ENCODE measurements at regions not wholly inside any gene's neighbourhood (a gene's known extent, or its start where the extent isn't known, plus 50 kb on each side); places are given as distances from the start of the nearest gene placed in this dataset.
"Not testable (repeated sequence)": the region's sequence is repeated elsewhere in the genome, so short reads cannot be mapped to it uniquely, and the experiment has no call there.

GRCh38 chr22:48823941-48824340, 1003.7 kb downstream of the BRD1 start:
- no peak for DNase-seq (ENCODE audit: low read depth in 4 of 4, low spot score in 3 of 4)

GRCh38 chr22:48822278-48823233, 1005.1 kb downstream of the BRD1 start:
- no peak for DNase-seq (ENCODE audit: low read depth in 4 of 4, low spot score in 3 of 4)

GRCh38 chr22:48821727-48822126, 1005.9 kb downstream of the BRD1 start:
- DNase-seq (ENCODE audit: low read depth in 4 of 4, low spot score in 3 of 4) = no peak

- no peak for DNase-seq (ENCODE audit: low read depth in 4 of 4, low spot score in 3 of 4)
These were observed 1006.4 kb downstream of the BRD1 start for GRCh38 chr22:48821346-48821690.

GRCh38 chr22:48820481-48821345, 1007.0 kb downstream of the BRD1 start:
- no peak for DNase-seq (ENCODE audit: low read depth in 4 of 4, low spot score in 3 of 4)

- no peak for DNase-seq (ENCODE audit: low read depth in 4 of 4, low spot score in 3 of 4)
These were observed 1007.7 kb downstream of the BRD1 start for GRCh38 chr22:48819961-48820360.

- DNase-seq (ENCODE audit: low read depth in 4 of 4, low spot score in 3 of 4) = no peak
These were observed 1008.4 kb downstream of the BRD1 start for GRCh38 chr22:48819232-48819631.

DNA sequence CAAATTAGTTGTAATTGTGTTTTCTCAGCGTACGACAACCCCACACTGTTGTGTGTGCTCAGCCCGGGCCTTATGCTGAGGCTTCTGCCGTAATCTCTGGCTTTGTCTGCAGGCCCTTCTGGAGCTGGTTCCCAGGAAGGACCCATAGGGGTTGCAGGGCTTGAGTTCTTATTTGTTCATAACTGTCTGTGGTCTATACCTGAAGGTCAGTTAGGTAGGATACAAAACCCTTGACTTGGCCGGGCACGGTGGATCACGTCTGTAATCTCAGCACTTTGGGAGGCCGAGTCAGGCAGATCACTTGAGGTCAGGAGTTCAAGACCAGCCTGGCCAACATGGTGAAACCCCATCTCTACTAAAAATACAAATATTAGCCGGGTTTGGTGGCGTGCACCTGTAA, 1010.2 kb downstream of the BRD1 start:
- not testable (repeated sequence) for DNase-seq (ENCODE audit: low read depth in 4 of 4, low spot score in 3 of 4)

DNA sequence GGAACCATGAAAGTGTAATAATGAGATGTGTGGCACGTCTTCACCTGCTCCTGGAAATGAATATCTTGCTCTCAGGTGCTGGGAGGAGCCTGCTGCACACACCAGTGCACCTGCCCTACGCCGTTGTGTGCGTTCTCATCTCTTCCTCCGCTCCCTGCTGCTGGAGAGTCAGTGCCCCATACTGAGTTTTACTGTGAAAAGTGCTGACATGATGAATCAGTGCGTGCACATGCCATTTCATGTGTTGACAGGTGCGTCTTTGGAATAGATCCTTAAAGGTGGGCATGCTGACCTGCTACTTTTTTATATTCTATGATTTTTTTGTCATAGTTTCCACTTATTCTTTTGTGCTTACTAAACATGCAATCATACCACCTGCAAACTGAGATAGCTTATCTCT, 1015.8 kb downstream of the BRD1 start:
- no peak for DNase-seq (ENCODE audit: low read depth in 4 of 4, low spot score in 3 of 4)

DNA sequence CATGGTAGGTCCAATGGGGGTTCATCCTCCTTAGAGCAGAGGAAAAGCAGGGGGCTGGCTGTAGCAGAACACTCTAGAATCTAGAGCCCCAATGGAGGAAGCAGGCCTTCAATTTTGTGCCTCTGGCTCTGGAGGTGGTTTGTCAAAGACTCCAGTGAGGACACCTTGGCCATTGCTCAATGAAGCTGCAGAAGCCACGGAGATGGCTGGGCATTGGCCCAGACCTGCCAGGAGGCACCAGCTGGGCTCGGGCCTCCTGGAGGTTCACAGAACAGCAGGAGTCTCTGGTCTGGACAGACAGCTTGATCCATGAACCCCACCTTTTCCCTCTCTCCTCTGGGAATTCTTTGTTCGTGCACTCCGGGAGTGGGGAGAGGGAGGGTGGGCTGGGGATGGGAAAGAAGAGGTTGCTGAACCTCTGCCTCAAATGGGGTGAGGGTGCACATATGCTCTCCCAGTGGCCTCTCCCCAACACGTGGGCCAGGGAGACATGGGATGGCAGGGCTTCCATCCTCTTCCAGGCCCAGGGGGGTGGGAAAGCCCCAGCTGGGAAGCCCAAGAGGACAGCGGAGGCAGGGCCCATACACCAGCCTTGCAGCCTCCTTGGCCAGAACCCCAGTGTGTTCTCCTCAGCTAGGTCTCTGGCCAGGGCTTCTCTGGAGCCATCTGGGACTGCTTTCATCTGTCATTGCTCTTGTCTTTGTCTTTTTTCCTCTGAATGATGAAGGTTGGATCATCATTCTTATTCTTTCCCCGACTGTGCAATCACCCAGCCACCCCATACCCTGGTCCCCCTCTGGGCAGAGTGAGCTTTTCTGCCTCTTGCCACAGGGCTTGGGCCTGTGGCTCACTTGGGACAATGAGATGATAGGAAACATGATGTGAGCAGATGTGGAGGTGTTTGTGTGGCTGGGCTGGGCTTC, 1019.4 kb downstream of the BRD1 start:
- no peak for DNase-seq (ENCODE audit: low read depth in 4 of 4, low spot score in 3 of 4)

DNA sequence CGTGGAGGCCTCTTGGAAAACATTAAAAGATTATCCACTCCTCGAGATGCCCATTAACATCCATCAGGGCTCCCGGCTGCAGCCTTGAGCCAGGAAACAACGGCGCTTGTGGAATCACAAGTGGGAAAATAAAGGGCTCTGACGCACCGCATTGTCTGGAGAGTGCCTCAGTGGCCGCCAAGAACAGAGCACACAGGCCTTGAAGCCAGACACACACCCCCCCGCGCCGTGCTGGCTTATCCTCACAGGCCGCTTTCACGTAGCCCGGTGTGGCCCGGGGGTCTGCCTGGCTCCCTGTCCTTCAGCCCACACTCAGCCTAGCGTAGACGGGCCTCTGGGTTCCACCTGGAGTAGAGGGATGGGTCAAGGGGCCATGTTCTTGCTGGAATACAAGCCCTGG, 1020.5 kb downstream of the BRD1 start:
- DNase-seq (ENCODE audit: low read depth in 4 of 4, low spot score in 3 of 4) = no peak

DNA sequence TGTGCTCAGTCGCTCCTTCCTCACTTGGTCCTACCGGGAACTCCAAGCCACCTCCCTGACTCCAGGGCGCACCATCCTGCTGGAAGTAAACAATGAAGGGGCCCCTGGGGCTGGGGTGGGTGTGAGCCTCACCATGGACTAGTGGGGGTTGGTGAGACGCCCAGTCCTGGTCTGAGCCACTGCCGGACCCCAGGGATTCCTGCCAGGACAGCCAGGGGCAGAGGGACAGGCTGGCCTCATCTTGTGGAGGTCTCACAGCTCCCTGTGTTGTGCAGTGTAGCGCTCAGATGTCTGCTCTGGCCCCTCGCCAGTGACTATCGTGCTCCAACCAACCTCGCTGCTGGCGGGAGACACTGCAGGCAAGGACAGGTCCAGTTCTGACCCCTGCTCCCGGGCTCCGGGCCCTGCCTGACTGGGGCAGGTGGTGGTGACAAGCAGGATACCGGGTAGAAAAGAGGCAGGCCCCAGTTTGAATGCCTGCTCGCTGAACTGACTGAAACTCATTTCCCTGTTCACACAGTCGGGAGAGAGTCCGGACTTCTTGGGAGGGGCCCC, 1021.4 kb downstream of the BRD1 start:
- no peak for DNase-seq (ENCODE audit: low read depth in 4 of 4, low spot score in 3 of 4)

- no peak for DNase-seq (ENCODE audit: low read depth in 4 of 4, low spot score in 3 of 4)
These were observed 1022.2 kb downstream of the BRD1 start for GRCh38 chr22:48805516-48805915.

DNA sequence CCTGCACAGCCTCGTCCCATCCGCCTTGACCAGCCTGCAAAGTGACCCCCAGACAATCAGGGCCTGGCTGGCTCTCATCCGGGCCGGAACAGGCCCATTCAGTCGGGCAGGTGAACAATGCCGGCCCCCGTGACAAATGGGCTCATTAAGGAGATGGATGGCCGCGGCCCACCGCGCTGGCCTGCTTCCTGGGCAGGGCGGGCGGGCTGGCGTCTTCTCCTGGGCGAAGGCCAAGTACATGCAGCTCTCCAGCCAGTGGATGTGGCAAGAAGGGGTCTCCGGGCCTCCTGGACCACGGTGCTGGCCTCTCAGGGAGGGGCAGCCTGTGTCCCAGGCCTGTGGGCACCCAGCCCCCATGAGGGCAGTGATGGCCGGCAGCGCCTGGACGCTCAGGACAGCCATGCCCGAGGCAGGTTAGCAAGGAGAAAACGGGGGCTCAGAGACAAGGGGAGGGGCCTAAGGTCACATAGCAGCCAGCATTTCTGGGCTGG, 1022.8 kb downstream of the BRD1 start:
- no peak for DNase-seq (ENCODE audit: low read depth in 4 of 4, low spot score in 3 of 4)

- DNase-seq (ENCODE audit: low read depth in 4 of 4, low spot score in 3 of 4) = no peak
These were observed 1023.5 kb downstream of the BRD1 start for GRCh38 chr22:48803948-48804810.

DNA sequence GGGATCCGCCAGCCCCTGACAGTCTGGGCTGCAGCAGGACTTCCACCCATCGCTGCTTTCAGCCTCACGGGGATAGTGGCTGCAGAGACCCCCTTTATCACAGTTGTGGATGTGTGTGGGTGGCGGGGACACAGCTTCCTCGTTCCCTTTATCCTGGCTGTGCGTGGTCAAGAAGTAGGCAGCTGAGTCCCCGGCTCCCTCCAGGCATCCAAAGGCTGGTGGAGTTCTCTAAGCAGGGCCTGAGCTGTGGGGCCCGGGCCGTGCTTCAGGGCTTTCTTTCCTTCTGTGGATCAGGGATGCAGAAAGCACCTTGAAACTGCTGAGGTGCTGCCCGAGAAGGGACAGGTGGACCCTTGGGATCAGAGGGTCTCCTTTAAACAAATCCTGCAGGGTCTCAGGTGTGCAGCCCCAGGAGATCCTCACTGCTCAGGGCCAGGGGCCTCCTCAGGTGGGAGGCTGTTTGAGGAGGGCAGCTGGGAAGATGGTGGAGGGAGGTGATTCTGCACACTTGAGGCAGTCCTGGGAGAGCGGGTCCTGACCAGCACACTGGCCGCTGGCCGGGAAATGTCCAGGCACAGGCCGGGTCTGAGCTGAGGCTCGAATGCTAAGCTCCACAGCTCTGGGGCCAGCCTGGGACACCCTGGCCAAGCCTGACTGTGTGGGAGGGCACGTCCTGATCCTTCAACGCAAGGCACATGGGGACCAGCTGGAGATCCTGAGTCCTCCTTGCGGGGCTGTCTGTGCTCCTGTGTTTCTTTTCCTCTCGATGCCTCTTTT, 1024.3 kb downstream of the BRD1 start:
- DNase-seq (ENCODE audit: low read depth in 4 of 4, low spot score in 3 of 4) = no peak

DNA sequence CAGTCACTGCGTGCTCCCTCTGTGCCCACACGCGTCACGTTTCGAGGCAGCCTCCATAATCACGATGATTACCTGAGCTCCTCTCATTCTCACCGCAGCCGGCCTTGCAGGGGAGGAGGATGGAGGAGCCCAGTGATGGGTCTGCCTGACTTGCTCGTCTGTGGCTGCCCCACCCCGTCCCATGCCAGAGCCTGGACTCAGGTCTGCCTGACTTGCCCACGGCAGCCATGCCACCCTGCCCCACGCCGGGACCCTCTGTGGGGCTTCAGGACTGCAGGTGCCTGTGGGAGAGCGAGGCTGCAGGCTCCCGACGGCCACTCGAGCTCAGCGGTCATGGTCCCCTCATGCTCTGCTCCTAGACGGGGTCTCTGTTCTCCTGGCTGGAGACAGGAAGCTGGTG, 1025.1 kb downstream of the BRD1 start:
- no peak for DNase-seq (ENCODE audit: low read depth in 4 of 4, low spot score in 3 of 4)

GRCh38 chr22:48800886-48801607, 1026.6 kb downstream of the BRD1 start:
- no peak for DNase-seq (ENCODE audit: low read depth in 4 of 4, low spot score in 3 of 4)
